Activated CD4-positive, alpha-beta T cell treated with anti-CD3 and anti-CD28 coated beads for 36 hours (primary cell): ENCODE measurements at regions not wholly inside any gene's neighbourhood (a gene's known extent, or its start where the extent isn't known, plus 50 kb on each side); places are given as distances from the start of the nearest gene placed in this dataset.

ENCODE experiments used
- ATAC-seq: fragments of 200-7000 bp; cut with Tn5 transposase; one replicate; pipeline ENCODE4 v1.10.0; 2021; ENCODE audit warnings: mild to moderate bottlenecking, moderate library complexity
- CTCF ChIA-PET: fragments of 350-600 bp; sonication (Branson Sonifier 250); formaldehyde crosslinking; loops from one replicate; lab custom pipeline; 2021; ENCODE audit warnings: antibody characterized with exemption; lab: Charles Lee
- POLR2A ChIA-PET: fragments of 350-600 bp; sonication (Branson Sonifier 250); formaldehyde crosslinking; loops from one replicate; lab custom pipeline; 2021; ENCODE audit warnings: antibody characterized with exemption, inconsistent platforms; lab: Charles Lee
- DNase-seq: peaks from one replicate; pipeline ENCODE4 v3.0.0-alpha.2; 2020
- H3K27ac Mint-ChIP-seq: one replicate; pipeline ENCODE4 v1.8.0; 2021; ENCODE audit warnings: mixed read lengths
- H3K27me3 Mint-ChIP-seq: one replicate; pipeline ENCODE4 v1.8.0; 2021; ENCODE audit warnings: mixed read lengths
- H3K36me3 Mint-ChIP-seq: one replicate; pipeline ENCODE4 v1.8.0; 2021; ENCODE audit warnings: low read depth, mixed read lengths
- H3K4me1 Mint-ChIP-seq: one replicate; pipeline ENCODE4 v1.8.0; 2021; ENCODE audit warnings: mixed read lengths
- H3K4me3 Mint-ChIP-seq: one replicate; pipeline ENCODE4 v1.8.0; 2021; ENCODE audit warnings: mild to moderate bottlenecking, moderate library complexity, mixed read lengths
- H3K9me3 Mint-ChIP-seq: one replicate; pipeline ENCODE4 v1.8.0; 2021; ENCODE audit warnings: low read depth, mixed read lengths
- intact Hi-C, 2 experiments: fragments of 100-400 bp; cut with DNase I in 1 of 2; cut with micrococcal nuclease in 1 of 2; formaldehyde crosslinking; loops; one replicate each; pipeline versions ENCODE4 v1.14.2 to v1.15.1; 2022 to 2024; cut with DNase I, micrococcal nuclease

- Mint-ChIP-seq H3K27ac (no peak overlapping the region), H3K4me3 (no peak overlapping the region), H3K27me3 (no peaks in the 10 kb centered on the region), H3K4me1 (no peaks in the 10 kb centered on the region), H3K36me3 (no peaks in the 10 kb centered on the region), H3K9me3 (no peaks in the 10 kb centered on the region)
- ATAC-seq, result no peak
- intact Hi-C loops, result no loop called here
- DNase-seq, result no peak
- POLR2A ChIA-PET, result no interaction called here
- CTCF ChIA-PET, result no interaction called here
Observed at GRCh38 chr11:112377946-112378345, 117.3 kb upstream of the PLET1 start.

DNA sequence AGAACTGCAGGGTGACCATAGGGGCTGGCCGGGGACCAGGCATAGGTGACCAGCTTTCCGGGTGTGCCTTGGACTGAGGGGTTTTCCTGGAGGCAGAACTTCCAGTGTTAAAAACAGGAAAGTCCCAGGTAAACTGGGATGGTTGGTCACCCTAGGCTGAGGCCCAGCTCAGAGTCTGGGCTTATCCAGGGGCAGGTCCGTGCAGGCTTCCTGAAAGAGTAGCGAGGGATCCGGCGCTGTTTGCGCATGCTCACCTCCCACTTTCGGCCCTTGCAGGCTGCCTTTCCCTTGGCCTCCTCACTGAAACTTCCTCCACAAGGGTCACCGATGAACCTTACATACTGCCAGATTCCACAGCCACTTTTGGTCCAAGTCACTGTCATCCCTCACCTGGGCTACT lies 119.8 kb upstream of the PLET1 start:
- Mint-ChIP-seq H3K9me3 (no peaks in the 10 kb centered on the region), H3K4me1 (no peaks in the 10 kb centered on the region), H3K4me3 (no peak overlapping the region), H3K27ac (no peak overlapping the region), H3K27me3 (no peaks in the 10 kb centered on the region), H3K36me3 (no peaks in the 10 kb centered on the region)
- ChIA-PET CTCF (no interaction called here), POLR2A (no interaction called here)
- intact Hi-C loops, result no loop called here
- DNase-seq, result no peak
- no peak for ATAC-seq

DNA sequence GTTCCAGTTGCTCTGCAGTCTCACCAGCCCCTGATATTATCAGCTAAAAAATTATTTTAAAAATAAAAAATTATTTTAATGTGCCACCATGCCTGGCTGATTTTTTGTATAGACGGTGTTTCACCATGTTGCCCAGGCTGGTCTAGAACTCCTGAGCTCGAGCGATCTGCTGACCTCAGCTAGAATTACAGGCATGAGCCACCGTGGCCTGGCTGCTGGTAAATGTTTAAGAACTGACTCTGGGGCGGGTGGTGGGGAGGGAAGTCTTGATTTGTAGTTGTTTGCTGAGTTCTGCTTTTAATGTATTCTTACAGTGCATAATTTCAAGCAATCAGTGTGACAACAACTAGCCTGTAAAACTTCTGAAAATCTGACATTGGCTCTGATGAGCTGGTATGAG lies 120.9 kb upstream of the PLET1 start:
- CTCF ChIA-PET, result no interaction called here
- POLR2A ChIA-PET, result no interaction called here
- Mint-ChIP-seq H3K9me3 (no peaks in the 10 kb centered on the region), H3K36me3 (no peaks in the 10 kb centered on the region), H3K27me3 (no peaks in the 10 kb centered on the region), H3K4me3 (no peak overlapping the region), H3K27ac (no peak overlapping the region), H3K4me1 (no peaks in the 10 kb centered on the region)
- ATAC-seq, result no peak
- DNase-seq, result no peak
- intact Hi-C loops, result no loop called here

GRCh38 chr11:112382561-112382960 lies 121.9 kb upstream of the PLET1 start:
- ATAC-seq (no peak), DNase-seq (no peak)
- peaks cover 2% of the 10 kb centered on the region for H3K9me3 Mint-ChIP-seq
- intact Hi-C loops, result no loop called here
- POLR2A ChIA-PET, result no interaction called here
- H3K4me1 Mint-ChIP-seq, result no peaks in the 10 kb centered on the region
- no peak overlapping the region for H3K4me3 Mint-ChIP-seq
- H3K27me3 Mint-ChIP-seq, result no peaks in the 10 kb centered on the region
- H3K36me3 Mint-ChIP-seq, result no peaks in the 10 kb centered on the region
- H3K27ac Mint-ChIP-seq, result no peak overlapping the region
- CTCF ChIA-PET, result no interaction called here

DNA sequence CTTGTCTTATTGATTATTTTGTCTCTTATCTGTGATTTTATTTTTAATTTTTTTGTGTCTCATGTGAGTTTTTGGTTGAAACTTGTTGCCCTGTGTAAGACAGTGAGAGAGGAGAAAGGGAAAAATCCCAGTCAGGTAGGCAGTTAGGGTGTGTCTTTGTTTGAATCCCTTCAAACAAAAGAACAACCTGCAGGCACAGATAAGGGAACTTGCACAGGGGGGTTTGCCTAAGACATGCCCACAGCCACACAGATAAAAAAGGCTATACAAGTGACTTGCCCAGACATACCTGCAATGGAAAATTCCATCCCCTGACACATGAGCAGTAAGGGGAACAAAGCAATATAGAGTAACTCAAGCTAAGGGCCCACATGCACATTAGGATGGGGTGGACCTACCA lies 127.8 kb upstream of the PLET1 start:
- H3K9me3 Mint-ChIP-seq, result peaks cover 7% of the 10 kb centered on the region
- H3K36me3 Mint-ChIP-seq, result peaks cover 2% of the 10 kb centered on the region
- CTCF ChIA-PET, result no interaction called here
- intact Hi-C loops, result no loop called here
- no peak overlapping the region for H3K4me3 Mint-ChIP-seq
- DNase-seq, result no peak
- ATAC-seq, result no peak
- no peak overlapping the region for H3K27ac Mint-ChIP-seq
- H3K4me1 Mint-ChIP-seq, result no peaks in the 10 kb centered on the region
- peaks cover 2% of the 10 kb centered on the region for H3K27me3 Mint-ChIP-seq
- POLR2A ChIA-PET, result no interaction called here

GRCh38 chr11:112391086-112391485 lies 130.4 kb upstream of the PLET1 start:
- DNase-seq (no peak), ATAC-seq (no peak)
- Mint-ChIP-seq H3K27me3 (peaks cover 2% of the 10 kb centered on the region), H3K9me3 (peaks cover 7% of the 10 kb centered on the region), H3K27ac (no peak overlapping the region), H3K4me1 (peaks cover 2% of the 10 kb centered on the region), H3K4me3 (no peak overlapping the region), H3K36me3 (peaks cover 2% of the 10 kb centered on the region)
- POLR2A ChIA-PET, result no interaction called here
- CTCF ChIA-PET, result no interaction called here
- intact Hi-C loops, result no loop called here

GRCh38 chr11:112392904-112393303 lies 132.2 kb upstream of the PLET1 start:
- CTCF ChIA-PET, result interaction anchor here (0.8 kb wide), 1 partner anchor 9 kb away, joined by 4 read pairs; no protein-coding TSS in a partner anchor
- POLR2A ChIA-PET, result no interaction called here
- DNase-seq (no peak), ATAC-seq (no peak)
- intact Hi-C loops, result no loop called here
- peaks cover 2% of the 10 kb centered on the region for H3K36me3 Mint-ChIP-seq
- no peak overlapping the region for H3K4me3 Mint-ChIP-seq
- H3K4me1 Mint-ChIP-seq, result peaks cover 3% of the 10 kb centered on the region
- peaks cover 2% of the 10 kb centered on the region for H3K27me3 Mint-ChIP-seq
- H3K27ac Mint-ChIP-seq, result no peak overlapping the region
- peaks cover 5% of the 10 kb centered on the region for H3K9me3 Mint-ChIP-seq

DNA sequence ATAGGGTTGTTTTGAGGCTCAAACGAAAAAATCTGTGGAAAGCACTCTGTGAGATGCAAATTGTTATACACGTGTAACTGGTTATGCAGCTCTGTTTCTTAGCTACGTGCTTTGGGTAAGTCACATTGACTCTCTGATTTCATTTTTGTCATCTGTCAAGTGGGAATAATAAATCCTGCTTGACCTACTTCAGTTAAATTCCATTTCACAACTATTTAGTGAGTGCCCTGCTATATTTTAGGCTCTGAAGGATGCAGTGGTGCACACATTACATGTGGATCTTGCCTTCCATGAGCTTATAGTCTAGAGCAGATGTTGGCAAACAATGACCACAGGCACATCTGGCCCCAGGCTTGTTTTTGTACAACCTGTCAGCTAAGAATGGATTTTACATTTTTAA lies 133.6 kb upstream of the PLET1 start:
- no peaks in the 10 kb centered on the region for H3K27me3 Mint-ChIP-seq
- H3K9me3 Mint-ChIP-seq, result no peaks in the 10 kb centered on the region
- DNase-seq (no peak), ATAC-seq (no peak)
- H3K4me1 Mint-ChIP-seq, result peaks cover 3% of the 10 kb centered on the region
- H3K27ac Mint-ChIP-seq, result no peak overlapping the region
- ChIA-PET CTCF (interaction anchor here (0.6 kb wide), 2 partner anchors 15 to 508 kb away, joined by 3 to 4 read pairs; no protein-coding TSS in a partner anchor), POLR2A (no interaction called here)
- no peaks in the 10 kb centered on the region for H3K36me3 Mint-ChIP-seq
- no peak overlapping the region for H3K4me3 Mint-ChIP-seq
- intact Hi-C loops, result no loop called here

- DNase-seq (no peak), ATAC-seq (peak; percentile 49)
- Mint-ChIP-seq H3K36me3 (no peaks in the 10 kb centered on the region), H3K4me1 (peaks cover 3% of the 10 kb centered on the region), H3K27me3 (no peaks in the 10 kb centered on the region), H3K27ac (no peak overlapping the region), H3K4me3 (no peak overlapping the region), H3K9me3 (no peaks in the 10 kb centered on the region)
- ChIA-PET POLR2A (no interaction called here), CTCF (interaction anchor here (0.6 to 1.1 kb wide), 2 partner anchors 58 to 176 kb away, joined by 3 to 5 read pairs; no protein-coding TSS in a partner anchor)
- intact Hi-C loops, result no loop called here
Observed at GRCh38 chr11:112396076-112396475, 135.4 kb upstream of the PLET1 start.

DNA sequence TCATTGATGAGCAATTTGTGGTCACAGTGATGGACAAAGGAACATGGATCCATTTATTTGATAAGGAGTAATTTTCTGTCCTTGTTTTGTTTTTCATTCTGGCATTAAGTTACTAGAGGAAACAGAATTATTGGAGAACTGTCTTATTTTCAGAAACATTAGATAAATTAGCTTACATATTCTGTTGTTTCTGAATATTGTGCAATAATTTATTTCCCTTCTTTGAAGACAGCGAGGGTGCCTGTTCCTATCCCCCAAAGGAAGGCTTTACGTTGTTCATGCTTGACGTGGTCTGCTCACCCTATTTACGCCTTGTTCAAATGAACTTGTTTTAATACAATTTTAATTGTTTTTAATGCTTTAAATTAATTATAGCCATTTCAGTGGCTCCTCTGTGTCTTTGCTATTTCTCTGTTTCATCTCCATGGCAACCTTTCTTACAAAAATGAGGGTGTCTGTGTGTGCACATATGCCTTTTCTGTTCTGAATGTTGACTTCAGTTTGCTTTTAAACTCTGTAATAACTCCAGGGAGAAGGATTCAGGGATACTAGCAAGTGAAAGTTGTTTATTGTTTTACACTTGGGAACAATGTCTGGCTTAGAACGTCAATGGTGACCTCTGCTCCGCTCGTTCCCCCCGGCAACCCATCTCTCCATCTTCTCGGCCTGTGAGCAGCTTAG lies 138.3 kb upstream of the PLET1 start:
- H3K4me3 Mint-ChIP-seq, result no peak overlapping the region
- peaks cover 3% of the 10 kb centered on the region for H3K4me1 Mint-ChIP-seq
- ATAC-seq (no peak), DNase-seq (no peak)
- ChIA-PET CTCF (no interaction called here), POLR2A (no interaction called here)
- intact Hi-C loops, result no loop called here
- no peaks in the 10 kb centered on the region for H3K36me3 Mint-ChIP-seq
- no peaks in the 10 kb centered on the region for H3K9me3 Mint-ChIP-seq
- H3K27ac Mint-ChIP-seq, result no peak overlapping the region
- no peaks in the 10 kb centered on the region for H3K27me3 Mint-ChIP-seq

DNA sequence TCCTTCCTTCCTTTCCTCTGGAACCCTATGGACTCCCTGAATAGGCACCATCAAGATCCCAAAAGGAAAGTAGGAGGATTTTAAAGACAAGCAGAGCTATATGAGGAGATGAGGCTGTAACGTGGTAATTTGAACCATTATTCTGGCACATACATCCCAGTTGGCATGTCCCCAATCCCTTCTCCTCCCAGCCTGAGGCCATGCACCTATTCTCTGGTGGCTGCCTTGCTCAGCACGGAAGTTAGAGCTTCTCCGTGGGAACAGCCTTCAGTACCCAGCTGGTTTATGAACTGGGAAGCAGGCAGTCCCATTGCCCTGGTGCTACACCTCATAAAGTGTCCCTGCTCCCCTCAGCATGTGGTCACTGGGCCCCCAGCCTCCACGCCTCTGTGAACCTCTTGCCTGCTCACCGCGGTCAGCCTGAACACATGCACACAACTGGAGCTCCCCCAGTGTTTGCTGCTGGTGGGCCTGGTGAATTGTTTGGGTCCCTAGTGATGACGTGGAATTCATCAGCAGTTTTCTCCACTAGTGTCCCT lies 139.9 kb upstream of the PLET1 start:
- peaks cover 3% of the 10 kb centered on the region for H3K4me1 Mint-ChIP-seq
- no peak overlapping the region for H3K27ac Mint-ChIP-seq
- H3K4me3 Mint-ChIP-seq, result no peak overlapping the region
- no peaks in the 10 kb centered on the region for H3K9me3 Mint-ChIP-seq
- H3K27me3 Mint-ChIP-seq, result no peaks in the 10 kb centered on the region
- no peak for ATAC-seq
- intact Hi-C loops, result no loop called here
- ChIA-PET CTCF (interaction anchor here (0.6 to 0.8 kb wide), 2 partner anchors 195 to 394 kb away, joined by 3 to 4 read pairs; no protein-coding TSS in a partner anchor), POLR2A (no interaction called here)
- DNase-seq, result no peak
- no peaks in the 10 kb centered on the region for H3K36me3 Mint-ChIP-seq

DNA sequence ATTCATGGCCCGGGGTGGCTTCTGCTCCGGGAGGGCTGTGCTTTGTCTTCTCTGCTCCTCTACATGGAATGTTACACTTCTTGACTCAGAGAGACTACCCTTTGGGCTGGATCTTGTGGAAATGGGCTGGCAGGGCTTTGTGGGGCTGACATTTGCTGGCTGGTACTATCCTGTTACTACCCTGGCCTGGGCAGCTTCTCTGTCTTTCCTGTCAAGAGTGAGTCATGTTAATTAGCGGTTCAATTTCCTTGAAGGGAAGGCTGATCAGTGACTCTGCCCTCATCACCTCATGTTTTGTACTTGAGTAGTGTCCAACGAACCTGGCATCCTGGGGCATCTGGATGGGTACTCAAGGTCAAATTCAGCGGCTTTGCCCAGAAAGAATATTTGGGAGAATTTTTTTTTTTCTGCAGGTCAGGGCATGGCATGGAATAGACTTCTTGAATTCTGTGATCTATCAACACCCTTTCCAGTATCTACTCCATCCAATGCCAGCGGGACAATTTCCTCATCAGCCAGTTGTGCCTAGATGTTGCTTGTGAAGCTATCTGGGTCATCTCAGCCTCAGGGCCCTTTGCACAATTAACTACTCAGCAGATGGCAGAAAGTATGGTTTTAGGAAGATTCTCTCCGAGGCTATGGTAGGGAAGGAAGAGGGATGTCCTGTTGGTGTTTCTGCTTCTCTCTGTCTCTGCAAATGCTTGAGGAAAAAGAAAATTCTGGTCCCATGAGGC lies 140.5 kb upstream of the PLET1 start:
- Mint-ChIP-seq H3K36me3 (no peaks in the 10 kb centered on the region), H3K4me3 (no peak overlapping the region), H3K27ac (no peak overlapping the region), H3K9me3 (no peaks in the 10 kb centered on the region), H3K4me1 (peaks cover under 1% of the 10 kb centered on the region), H3K27me3 (no peaks in the 10 kb centered on the region)
- DNase-seq (no peak), ATAC-seq (no peak)
- intact Hi-C loops, result no loop called here
- ChIA-PET CTCF (interaction anchor here (0.8 kb wide), 1 partner anchor 394 kb away, joined by 4 read pairs; no protein-coding TSS in a partner anchor), POLR2A (no interaction called here)
